ENCODE measurements at regions not wholly inside any gene's neighbourhood (a gene's known extent, or its start where the extent isn't known, plus 50 kb on each side); places are given as distances from the start of the nearest gene placed in this dataset.
"Not testable (repeated sequence)": the region's sequence is repeated elsewhere in the genome, so short reads cannot be mapped to it uniquely, and the experiment has no call there.

DNA sequence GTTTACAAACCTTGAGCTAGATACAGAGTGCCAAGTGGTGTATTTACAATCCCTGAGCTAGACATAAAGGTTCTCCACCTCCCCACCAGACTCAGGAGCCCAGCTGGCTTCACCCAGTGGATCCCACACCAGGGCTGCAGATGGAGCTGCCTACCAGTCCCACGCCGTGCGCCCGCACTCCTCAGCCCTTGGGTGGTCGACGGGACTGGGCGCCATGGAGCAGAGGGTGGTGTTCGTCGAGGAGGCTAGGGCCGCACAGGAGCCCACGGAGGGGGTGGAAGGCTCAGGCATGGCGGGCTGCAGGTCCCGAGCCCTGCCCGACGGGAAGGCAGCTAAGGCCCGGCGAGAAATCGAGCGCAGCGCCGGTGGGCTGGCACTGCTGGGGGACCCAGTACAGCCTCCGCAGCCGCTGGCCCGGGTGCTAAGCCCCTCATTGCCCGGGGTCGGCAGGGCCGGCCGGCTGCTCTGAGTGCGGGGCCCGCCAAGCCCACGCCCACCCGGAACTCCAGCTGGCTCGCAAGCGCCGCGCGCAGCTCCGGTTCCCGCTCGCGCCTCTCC is 421.1 kb upstream of the BCHE start:
- not testable (repeated sequence) for TF ChIP-seq POLR2A (IDR thresholded peaks at IDR 0.05; ENCODE audit: low read depth, low read length); TAF1 (IDR thresholded peaks at IDR 0.05; ENCODE audit: low read depth, low read length); POLR2AphosphoS5 (IDR thresholded peaks at IDR 0.05; ENCODE audit: low read depth, low read length); PAX5 (IDR thresholded peaks at IDR 0.05; ENCODE audit: insufficient read depth, low read length, severe bottlenecking)
